Fibroblast of upper back skin (primary cell): ENCODE measurements at regions not wholly inside any gene's neighbourhood (a gene's known extent, or its start where the extent isn't known, plus 50 kb on each side); places are given as distances from the start of the nearest gene placed in this dataset.
A peak's percentile ranks its signal among the peaks of the same experiment; 100 is the strongest.

Source experiments
- DNase-seq: peaks from one replicate; pipeline ENCODE4 v3.0.0-alpha.2; 2013

GRCh38 chr2:139819273-139819796, 1039.1 kb upstream of the NXPH2 start:
- no peak for DNase-seq

- no peak for DNase-seq
These were observed 1034.3 kb upstream of the NXPH2 start for GRCh38 chr2:139814458-139814857.

DNA sequence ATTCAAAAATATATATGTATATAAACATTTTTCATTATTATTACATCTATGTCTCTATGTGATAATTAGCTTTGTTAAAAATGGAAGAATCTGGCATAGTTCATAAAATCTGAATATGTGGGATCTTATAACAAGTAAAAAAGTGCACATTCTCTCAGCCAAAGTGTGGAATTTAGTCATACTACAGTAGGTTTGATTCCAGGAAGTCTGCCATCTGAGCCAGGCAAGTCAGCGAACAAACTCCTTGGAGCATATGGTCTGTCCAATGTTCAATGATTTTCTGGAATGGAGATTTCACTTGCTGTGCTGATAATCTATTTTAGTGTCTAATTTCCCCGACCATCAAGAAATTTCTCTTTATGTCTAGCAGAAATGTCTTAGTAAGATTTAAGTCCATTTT, 1033.2 kb upstream of the NXPH2 start:
- DNase-seq: no peak

DNA sequence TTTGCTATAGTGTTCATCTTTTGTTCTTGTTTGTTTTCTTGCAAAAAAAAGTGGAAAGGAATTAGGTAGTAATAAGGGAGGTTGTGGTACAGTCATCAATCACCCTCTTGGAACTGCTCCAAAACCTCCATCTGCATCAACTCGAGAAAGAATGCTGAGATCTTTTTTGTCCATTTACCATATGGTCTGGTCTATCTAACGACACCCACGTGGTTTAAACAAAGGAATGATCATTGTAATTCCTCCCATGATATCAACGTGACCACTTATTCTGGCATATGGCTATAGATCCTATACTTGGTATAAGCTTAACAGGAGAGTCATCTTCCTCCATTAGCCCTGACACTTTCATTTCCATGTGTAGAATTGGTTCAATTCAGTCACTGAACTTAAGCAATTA, 1025.3 kb upstream of the NXPH2 start:
- DNase-seq: peak; percentile 20

DNA sequence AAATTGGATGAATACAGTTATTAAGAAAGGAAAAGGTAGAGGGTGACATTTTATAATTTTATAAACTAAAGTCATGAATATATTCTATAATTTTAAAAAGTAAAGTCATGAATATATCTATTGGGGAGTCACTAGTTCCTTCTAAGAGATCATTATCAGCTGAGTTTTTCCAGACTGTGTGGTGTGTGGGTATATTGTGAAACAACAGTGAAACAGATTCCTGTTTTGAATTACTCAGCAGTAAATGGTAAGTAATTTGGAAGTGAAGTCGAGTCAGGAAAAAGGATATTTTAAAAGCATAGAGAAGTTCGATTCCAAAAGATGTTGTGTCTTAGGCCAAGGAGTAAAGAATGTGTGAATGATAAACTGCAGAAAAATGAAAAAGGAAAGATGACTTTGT, 1018.2 kb upstream of the NXPH2 start:
- peak; percentile 1 for DNase-seq

DNA sequence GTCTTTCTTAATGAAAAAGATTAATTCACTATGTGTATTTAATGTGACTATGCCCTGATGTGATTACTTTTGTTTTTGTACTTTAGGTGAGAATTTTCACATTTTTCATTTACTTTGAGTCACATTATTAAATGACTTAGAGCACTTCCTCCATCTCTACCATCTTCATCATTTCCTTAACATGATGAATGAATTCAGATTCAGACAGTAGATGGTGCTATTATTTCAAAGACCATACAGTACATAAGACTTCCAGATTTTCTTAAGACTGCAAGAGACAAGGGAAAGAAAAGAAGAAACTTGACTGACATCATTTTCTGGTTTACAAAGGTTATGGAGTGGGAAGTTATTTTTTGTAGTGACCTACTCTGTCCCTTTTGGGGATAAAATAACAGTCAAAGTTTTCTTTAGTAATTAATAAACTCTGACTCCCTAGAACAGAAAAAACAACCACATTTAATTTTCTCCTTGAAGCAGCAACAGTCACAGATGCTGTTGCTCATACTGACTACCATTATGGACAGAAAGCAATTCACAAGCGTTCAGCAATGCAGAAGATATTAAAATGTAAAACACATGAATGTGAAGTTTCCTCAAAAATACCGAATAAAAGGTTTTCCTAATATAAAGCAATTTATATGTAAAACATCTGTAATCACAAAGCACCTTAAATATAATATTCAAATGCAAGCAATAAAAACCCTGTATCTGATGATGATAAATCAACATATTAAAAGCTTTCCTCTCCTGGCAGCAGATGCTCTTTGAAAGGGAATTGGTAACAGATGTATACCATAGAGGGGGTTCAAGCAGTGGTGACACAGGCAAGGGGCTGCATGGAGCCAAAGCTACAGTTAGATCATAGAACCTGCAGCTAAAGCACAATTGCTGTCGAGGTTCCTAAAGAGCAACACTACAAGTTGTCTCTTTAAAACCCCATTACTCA, 1010.9 kb upstream of the NXPH2 start:
- DNase-seq: peak; percentile 40

GRCh38 chr2:139790136-139790535, 1009.9 kb upstream of the NXPH2 start:
- no peak for DNase-seq

DNA sequence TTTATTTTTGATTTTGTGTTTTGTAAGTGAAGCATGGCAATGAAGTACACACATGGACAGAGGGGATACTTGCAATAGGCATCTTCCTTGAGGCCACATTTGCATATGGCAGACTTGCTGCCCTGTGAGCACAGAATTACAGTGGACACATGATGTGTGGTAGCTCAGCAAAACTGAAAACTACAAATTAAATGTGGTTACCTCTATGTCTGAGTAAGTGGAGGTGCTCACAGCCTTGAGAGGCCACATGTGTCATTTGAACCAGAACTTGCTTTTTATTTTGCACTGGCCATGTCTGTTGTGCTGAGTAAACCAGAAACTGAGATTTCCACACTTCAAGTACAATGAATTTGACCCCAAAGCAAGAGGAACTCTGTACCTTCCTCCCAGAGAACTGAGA, 998.5 kb upstream of the NXPH2 start:
- no peak for DNase-seq

- DNase-seq: no peak
These were observed 993.6 kb upstream of the NXPH2 start for GRCh38 chr2:139773720-139774277.

- no peak for DNase-seq
These were observed 989.4 kb upstream of the NXPH2 start for GRCh38 chr2:139769633-139770032.

DNA sequence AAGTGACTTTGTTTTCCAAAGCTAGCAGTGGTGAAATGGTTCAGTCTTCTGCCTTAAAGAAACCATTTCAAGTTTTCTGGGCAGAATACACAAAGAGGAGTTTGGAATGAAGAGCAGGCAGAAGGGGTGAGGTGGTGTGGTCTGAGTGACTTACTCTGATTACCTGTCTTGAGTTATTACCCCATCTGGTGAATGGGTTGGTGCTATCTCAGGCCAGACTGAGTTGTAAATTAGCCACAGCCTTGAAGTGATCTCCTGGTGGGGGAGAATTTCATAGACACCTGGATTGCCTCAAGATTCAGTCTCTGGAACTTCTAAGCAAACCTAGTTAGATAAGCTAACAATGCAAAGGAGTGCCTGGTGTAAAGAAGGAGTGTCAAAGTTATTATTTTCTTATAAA, 983.5 kb upstream of the NXPH2 start:
- DNase-seq: no peak

- DNase-seq: no peak
These were observed 978.9 kb upstream of the NXPH2 start for GRCh38 chr2:139759000-139759505.

DNA sequence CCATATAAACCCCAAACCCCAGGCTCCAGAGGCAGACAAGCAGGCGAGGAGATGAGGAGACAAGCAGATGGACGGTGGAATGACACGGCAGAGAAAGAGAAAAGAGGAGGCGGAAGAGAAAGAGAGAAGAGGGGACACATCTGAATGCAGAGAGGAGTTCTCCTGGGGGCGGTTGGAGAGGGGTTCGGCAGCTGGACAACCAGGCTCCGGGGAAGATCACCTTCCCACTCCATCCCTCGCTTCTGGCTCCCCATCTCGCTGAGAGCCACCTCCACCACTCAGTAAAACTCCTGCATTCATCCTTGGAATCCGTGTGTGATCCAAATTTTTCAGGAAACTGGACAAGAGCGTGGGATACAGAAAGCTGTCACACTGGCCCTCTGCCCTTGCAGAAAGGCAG, 966.7 kb upstream of the NXPH2 start:
- no peak for DNase-seq

DNA sequence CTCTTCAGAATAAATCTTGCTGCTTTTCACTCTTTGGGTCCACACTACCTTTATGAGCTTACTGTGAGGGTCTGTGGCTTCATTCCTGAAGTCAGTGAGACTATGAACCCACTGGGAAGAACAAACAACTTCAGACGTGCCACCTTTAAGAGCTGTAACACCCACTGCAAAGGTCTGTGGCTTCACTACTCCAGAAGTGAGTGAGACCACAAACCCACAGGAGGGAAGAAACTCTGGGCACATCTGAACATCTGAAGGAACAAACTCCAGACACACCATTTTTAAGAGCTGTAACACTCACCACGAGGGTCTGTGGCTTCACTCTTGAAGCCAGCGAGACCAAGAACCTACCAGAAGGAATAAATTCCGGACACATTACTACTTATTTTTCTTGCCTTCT, 964.1 kb upstream of the NXPH2 start:
- no peak for DNase-seq

GRCh38 chr2:139742216-139743172, 962.3 kb upstream of the NXPH2 start:
- DNase-seq: no peak

DNA sequence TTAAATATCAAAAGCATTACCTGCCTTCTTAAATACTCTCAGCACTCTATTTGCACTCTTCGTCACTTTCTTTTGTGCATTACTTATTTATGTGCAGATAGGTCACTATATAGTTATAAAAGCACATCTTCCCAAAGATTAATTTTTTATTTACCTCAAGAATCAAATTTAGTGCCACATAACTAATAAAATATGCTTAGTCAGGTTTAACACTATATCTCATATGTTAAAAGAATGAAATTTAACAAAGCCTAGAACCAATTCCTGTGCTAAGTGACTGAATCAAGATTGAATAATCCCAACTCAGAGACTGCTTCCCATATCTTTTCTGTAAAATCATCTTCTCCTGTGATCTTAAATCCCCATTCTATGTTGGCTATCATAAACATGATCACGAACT, 957.5 kb upstream of the NXPH2 start:
- DNase-seq: no peak

- no peak for DNase-seq
These were observed 950.0 kb upstream of the NXPH2 start for GRCh38 chr2:139730197-139730596.

DNA sequence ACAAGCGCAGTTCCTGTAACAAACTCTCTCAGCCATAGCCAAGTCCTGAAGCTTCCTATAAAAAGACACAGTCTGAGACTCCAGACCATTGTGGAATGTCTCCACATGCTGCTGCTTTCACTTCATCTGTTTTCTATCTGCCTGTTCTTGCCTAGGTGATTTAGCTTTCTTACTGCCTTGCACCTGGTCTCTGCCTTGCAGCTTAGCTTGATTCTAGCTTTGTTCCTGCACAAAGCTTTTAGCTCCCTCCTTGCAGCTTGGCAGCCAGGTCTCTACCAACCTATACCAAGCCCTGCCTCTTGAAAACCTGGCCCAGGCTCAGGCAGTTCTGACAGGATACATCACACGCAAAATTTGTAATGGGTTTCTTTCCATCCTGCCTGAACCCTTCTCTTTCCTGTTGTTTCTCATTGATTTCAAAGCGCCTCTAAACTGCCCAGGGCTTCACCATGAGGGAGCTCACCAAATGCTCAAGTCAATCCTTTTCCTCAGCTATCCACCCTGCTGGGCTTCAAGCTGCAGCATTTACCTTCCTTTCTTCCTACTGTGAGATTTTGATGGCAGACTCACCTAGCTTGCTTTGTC, 941.3 kb upstream of the NXPH2 start:
- DNase-seq: no peak

- no peak for DNase-seq
These were observed 939.9 kb upstream of the NXPH2 start for GRCh38 chr2:139720056-139720455.

GRCh38 chr2:139704606-139705005, 924.4 kb upstream of the NXPH2 start:
- no peak for DNase-seq

GRCh38 chr2:139694327-139694726, 914.1 kb upstream of the NXPH2 start:
- DNase-seq: no peak

- no peak for DNase-seq
These were observed 906.0 kb upstream of the NXPH2 start for GRCh38 chr2:139686205-139686604.
